ENCODE measurements at regions not wholly inside any gene's neighbourhood (a gene's known extent, or its start where the extent isn't known, plus 50 kb on each side); places are given as distances from the start of the nearest gene placed in this dataset.

DNA sequence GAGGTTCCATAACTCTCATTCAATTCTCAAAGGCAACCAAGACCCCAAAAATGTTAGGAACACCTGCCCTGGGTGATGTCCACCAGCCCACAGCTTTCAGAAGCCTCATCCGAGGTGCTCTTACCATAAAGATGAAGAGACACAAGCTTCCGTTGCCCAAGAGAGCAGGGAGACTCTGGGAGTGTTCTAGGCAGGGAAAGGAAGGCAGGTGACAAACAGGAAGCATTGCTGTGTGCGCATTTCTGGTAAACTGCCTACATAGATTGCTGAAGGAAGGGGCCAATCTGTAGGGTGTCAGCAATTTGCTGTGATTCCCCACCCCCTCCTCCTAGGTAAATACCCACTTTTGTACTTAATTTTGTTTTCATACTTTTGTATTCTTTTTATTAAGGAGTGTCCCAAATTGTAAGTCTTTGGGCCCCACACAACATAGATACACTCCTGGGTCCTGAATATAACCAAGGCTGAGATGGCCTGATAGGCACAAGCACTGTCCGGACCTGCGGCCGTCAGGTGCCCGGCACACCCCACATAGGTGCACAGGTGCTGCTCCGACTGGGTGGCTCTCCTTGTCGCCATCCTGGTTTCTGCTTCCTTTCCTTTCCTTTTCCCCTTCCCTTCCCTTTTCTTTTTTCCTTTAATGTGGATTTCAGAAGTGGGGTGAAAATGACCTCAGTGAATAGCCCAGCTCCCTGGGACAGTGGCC is 51.4 kb upstream of the SMNDC1 start:
- RAD21 ChIA-PET (ENCODE audit: unreplicated experiment), result interaction anchor here (0.8 to 6.9 kb wide), 37 partner anchors 11 to 214 kb away, joined by 3 to 325 read pairs (median 7); partner anchors contain the start of genes DUSP5 and SMNDC1
- peak; percentile 47 for ATAC-seq

More for the DNA sequence above, 51.4 kb upstream of the SMNDC1 start:
- Histone ChIP-seq H3K4me2 (ENCODE audit: control insufficient read depth, insufficient read depth) (peak overlapping the region; percentile 95), H4K20me1 (ENCODE audit: control insufficient read depth, insufficient read depth) (no peaks in the 10 kb centered on the region), H3K79me2 (ENCODE audit: control insufficient read depth, insufficient read depth, low read length) (no peaks in the 10 kb centered on the region), H3K4me3 (peak overlapping the region; percentile 50; the same call in 1 of the 2 replicates), H3K9me3 (replicated peaks; ENCODE audit: control insufficient read depth, insufficient read depth, low read length) (no peaks in the 10 kb centered on the region; the same call in 2 of the 3 replicates), H3K27ac (ENCODE audit: control insufficient read depth, insufficient read depth) (peak overlapping the region; percentile 100), H3K4me1 (ENCODE audit: control insufficient read depth, insufficient read depth, low read length) (peaks cover 56% of the 10 kb centered on the region), H2AFZ (ENCODE audit: control insufficient read depth, low read depth, low read length) (no peak overlapping the region), H3K36me3 (ENCODE audit: control insufficient read depth in 2 of 2, insufficient read depth in 2 of 2, low read length in 1 of 2) (no peaks in the 10 kb centered on the region), H3K27me3 (replicated peaks in 1 of 2; ENCODE audit: control insufficient read depth in 2 of 2, insufficient read depth in 2 of 2, low read length in 1 of 2) (no peaks in the 10 kb centered on the region), H3K9ac (ENCODE audit: control insufficient read depth, insufficient read depth, low read length) (peak overlapping the region; percentile 84)
- intact Hi-C loops (cut with micrococcal nuclease; ENCODE audit: unreplicated experiment), result loop anchor here (1.0 to 2.0 kb wide), 8 partner anchors 30 to 181 kb away; partner anchors contain the start of gene DUSP5
- POLR2A ChIA-PET, result interaction anchor here (0.6 to 6.4 kb wide), 20 partner anchors 11 to 486 kb away, joined by 3 to 102 read pairs (median 6); partner anchors contain the start of gene DUSP5
- SMC1A ChIA-PET (ENCODE audit: uncharacterized antibody, unreplicated experiment), result interaction anchor here (0.9 to 11.1 kb wide), 38 partner anchors 8 to 278 kb away, joined by 3 to 283 read pairs (median 9); partner anchors contain the start of gene DUSP5
- FAIRE-seq (no peak), DNase-seq (ENCODE audit: low read depth, low spot score) (no peak)
- CTCF ChIA-PET, result interaction anchor here (0.7 to 8.7 kb wide), 24 partner anchors 10 to 195 kb away, joined by 3 to 251 read pairs (median 12); partner anchors contain the start of genes DUSP5 and SMNDC1
- BruUV-seq (replicated peaks), result no TSS peak
- in situ Hi-C loops (cut with MboI), result loop anchor here (5.0 kb wide), 2 partner anchors 56 to 146 kb away; no protein-coding TSS in a partner anchor
- peak; percentile 45; the same call in 1 of the 2 replicates for TF ChIP-seq PAX5 (IDR thresholded peaks at IDR 0.05; ENCODE audit: borderline replicate concordance, low read depth, low read length)
- peak; percentile 25; the same call in 1 of the 3 replicates for TF ChIP-seq POU2F2 (IDR thresholded peaks at IDR 0.05; ENCODE audit: borderline replicate concordance, low read depth, low read length)
- peak; percentile 62 for TF ChIP-seq POLR2AphosphoS5 (IDR thresholded peaks at IDR 0.05; ENCODE audit: low read length)
- peak; percentile 87 for TF ChIP-seq SMARCA5 (IDR thresholded peaks at IDR 0.05)
- TF ChIP-seq HDGF (IDR thresholded peaks at IDR 0.05), result peak; percentile 56; the same call in 1 of the 2 replicates
- 0 out of 2 replicates have a peak, but pooled peaks have one; percentile 0 for TF ChIP-seq CHD4 (IDR thresholded peaks at IDR 0.05)
- TF ChIP-seq HDAC6 (IDR thresholded peaks at IDR 0.05; ENCODE audit: unreplicated experiment), result no peak
- TF ChIP-seq BCL11A (IDR thresholded peaks at IDR 0.05; ENCODE audit: low read depth, low read length), result 0 out of 2 replicates have a peak, but pooled peaks have one; percentile 8
- TF ChIP-seq SMC3 (IDR thresholded peaks at IDR 0.05; ENCODE audit: borderline replicate concordance, low read length), result 0 out of 2 replicates have a peak, but pooled peaks have one; percentile 10
- TF ChIP-seq, protein P1, sequence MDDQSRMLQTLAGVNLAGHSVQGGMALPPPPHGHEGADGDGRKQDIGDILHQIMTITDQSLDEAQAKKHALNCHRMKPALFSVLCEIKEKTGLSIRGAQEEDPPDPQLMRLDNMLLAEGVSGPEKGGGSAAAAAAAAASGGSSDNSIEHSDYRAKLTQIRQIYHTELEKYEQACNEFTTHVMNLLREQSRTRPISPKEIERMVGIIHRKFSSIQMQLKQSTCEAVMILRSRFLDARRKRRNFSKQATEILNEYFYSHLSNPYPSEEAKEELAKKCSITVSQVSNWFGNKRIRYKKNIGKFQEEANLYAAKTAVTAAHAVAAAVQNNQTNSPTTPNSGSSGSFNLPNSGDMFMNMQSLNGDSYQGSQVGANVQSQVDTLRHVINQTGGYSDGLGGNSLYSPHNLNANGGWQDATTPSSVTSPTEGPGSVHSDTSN (IDR thresholded peaks at IDR 0.05; ENCODE audit: insufficient replicate concordance, low read depth, low read length), result no peak
- TF ChIP-seq CHD1 (IDR thresholded peaks at IDR 0.05; ENCODE audit: low read depth, low read length), result peak; percentile 25; the same call in 1 of the 2 replicates
- TF ChIP-seq NBN (IDR thresholded peaks at IDR 0.05), result no peak
- 0% methylated on average over 9 of the region's 9 CpGs for WGBS (ENCODE audit: insufficient coverage, insufficient replicate concordance, low lambda C conversion rate, missing lambda C conversion rate)
